SK-N-SH (cell line): ENCODE measurements at regions not wholly inside any gene's neighbourhood (a gene's known extent, or its start where the extent isn't known, plus 50 kb on each side); places are given as distances from the start of the nearest gene placed in this dataset.

Experiments
- CTCF ChIA-PET: fragments of 300-600, 350-600 bp; formaldehyde crosslinking; extraction: SDS; loops from one replicate; lab custom pipeline; 2021; lab: Yijun Ruan, JAX
- POLR2A ChIA-PET: fragments of 350-600 bp; sonication (Branson Sonifier 250); formaldehyde crosslinking; extraction: SDS; loops from one replicate; lab custom pipeline; 2020; ENCODE audit warnings: antibody characterized with exemption, inconsistent platforms; lab: Yijun Ruan, JAX
- DNase-seq: peaks from one replicate; pipeline ENCODE4 v3.0.0; 2012
- H2AFZ ChIP-seq: fragments of 200-600 bp; sonication (generic); 2 replicates; pipeline ENCODE4 v1.8.1; 2016; ENCODE audit warnings: antibody characterized with exemption, mild to moderate bottlenecking, low read depth
- H3F3A ChIP-seq: fragments of 200-600 bp; sonication (generic); replicated peaks from 2 replicates; pipeline ENCODE3; 2016; ENCODE audit warnings: antibody characterized with exemption, mild to moderate bottlenecking; ENCODE audit not compliant: insufficient read depth
- H3K27ac ChIP-seq, 2 experiments: fragments of 200-500 bp in 1 of 2; fragments of 200-600 bp in 1 of 2; sonication (Bioruptor generic) in 1 of 2; sonication (generic), shearing (Covaris generic) in 1 of 2; 2 replicates each; pipeline versions ENCODE4 v1.5.1 to v1.6.1; 2014 to 2016; ENCODE audit warnings: low read depth in 2 of 2, inconsistent platforms in 1 of 2, low read length in 1 of 2, mild to moderate bottlenecking in 1 of 2, mixed read lengths in 1 of 2
- H3K27me3 ChIP-seq: fragments of 200-600 bp; sonication (generic), shearing (Covaris generic); 2 replicates; pipeline ENCODE4 v1.6.1; 2016; ENCODE audit warnings: mixed run types; ENCODE audit not compliant: insufficient read depth
- H3K36me3 ChIP-seq, 2 experiments: fragments of 200-500 bp in 1 of 2; fragments of 200-600 bp in 1 of 2; sonication (Bioruptor generic) in 1 of 2; sonication (generic) in 1 of 2; replicated peaks in 1 of 2; 2 replicates each; pipeline versions ENCODE3 to v1.5.1; 2014 to 2016; ENCODE audit warnings: low read length in 1 of 2, mild to moderate bottlenecking in 1 of 2; ENCODE audit not compliant: insufficient read depth in 2 of 2, control insufficient read depth in 1 of 2
- H3K4me1 ChIP-seq, 2 experiments: fragments of 200-500 bp in 1 of 2; fragments of 200-600 bp in 1 of 2; sonication (Bioruptor generic) in 1 of 2; sonication (generic), shearing (Covaris generic) in 1 of 2; 2 replicates each; pipeline versions ENCODE4 v1.5.1 to v1.6.1; 2014 to 2016; ENCODE audit warnings: low read depth in 1 of 2, low read length in 1 of 2, mixed run types in 1 of 2; ENCODE audit not compliant: insufficient read depth in 2 of 2, control insufficient read depth in 1 of 2
- H3K4me2 ChIP-seq: fragments of 200-600 bp; sonication (generic), shearing (Covaris generic); 2 replicates; pipeline ENCODE4 v1.6.1; 2017; ENCODE audit warnings: mixed run types
- H3K4me3 ChIP-seq, 2 experiments: fragments of 200-500 bp in 1 of 2; fragments of 200-600 bp in 1 of 2; sonication (Bioruptor generic) in 1 of 2; sonication (generic), shearing (Covaris generic) in 1 of 2; 2 replicates each; pipeline versions ENCODE4 v1.5.1 to v1.8.1; 2014 to 2016; ENCODE audit warnings: low read depth in 2 of 2, inconsistent platforms in 1 of 2, low read length in 1 of 2, mild to moderate bottlenecking in 1 of 2, mixed read lengths in 1 of 2, moderate library complexity in 1 of 2
- H3K79me2 ChIP-seq: fragments of 200-600 bp; sonication (generic); 2 replicates; pipeline ENCODE4 v1.8.1; 2017; ENCODE audit warnings: mild to moderate bottlenecking; ENCODE audit not compliant: insufficient read depth
- H3K9ac ChIP-seq: fragments of 200-600 bp; sonication (generic); 2 replicates; pipeline ENCODE4 v1.6.1; 2017; ENCODE audit warnings: mixed run types
- H3K9me2 ChIP-seq: fragments of 200-600 bp; sonication (generic); 2 replicates; pipeline ENCODE4 v1.6.1; 2017; ENCODE audit warnings: mixed run types
- H3K9me3 ChIP-seq: fragments of 200-600 bp; sonication (generic); 2 replicates; pipeline ENCODE4 v1.6.1; 2017; ENCODE audit warnings: mixed run types, mild to moderate bottlenecking, moderate library complexity
- H4K20me1 ChIP-seq: fragments of 200-600 bp; sonication (generic); 2 replicates; pipeline ENCODE4 v1.6.1; 2017; ENCODE audit warnings: mild to moderate bottlenecking, mixed run types; ENCODE audit not compliant: insufficient read depth
- EP300 ChIP-seq, 2 experiments: IDR thresholded peaks; 2 replicates each; pipeline versions ENCODE4 v1.4.0 to v1.6.1; 2012; ENCODE audit warnings: borderline replicate concordance in 1 of 2, low read depth in 1 of 2, low read length in 1 of 2
- EZH2phosphoT487 ChIP-seq: fragments of 200-600 bp; sonication (generic); IDR thresholded peaks from 2 replicates; pipeline ENCODE4 v1.6.1; 2017; ENCODE audit warnings: low read depth, mixed run types, mild to moderate bottlenecking, antibody characterized with exemption, moderate library complexity, borderline replicate concordance
- GABPA ChIP-seq: IDR thresholded peaks from 2 replicates; pipeline ENCODE4 v1.4.0; 2012; ENCODE audit warnings: low read depth, mild to moderate bottlenecking
- IRF3 ChIP-seq: fragments of 150-350 bp; IDR thresholded peaks from 2 replicates; pipeline ENCODE4 v1.6.1; 2016; ENCODE audit warnings: mild to moderate bottlenecking, low read depth, low read length
- JUND ChIP-seq: IDR thresholded peaks from 2 replicates; pipeline ENCODE4 v1.4.0; 2012
- MAX ChIP-seq: IDR thresholded peaks from 2 replicates; pipeline ENCODE4 v1.4.0; 2012; ENCODE audit warnings: low read depth
- NFIC ChIP-seq: IDR thresholded peaks from 2 replicates; pipeline ENCODE4 v1.4.0; 2012; ENCODE audit warnings: borderline replicate concordance
- NRF1 ChIP-seq: IDR thresholded peaks from 2 replicates; pipeline ENCODE4 v1.6.1; 2012; ENCODE audit warnings: low read depth, mild to moderate bottlenecking, low read length
- PBX3 ChIP-seq: IDR thresholded peaks from 2 replicates; pipeline ENCODE4; 2012
- POLR2AphosphoS5 ChIP-seq: IDR thresholded peaks from 2 replicates; pipeline ENCODE4 v1.6.1; 2012; ENCODE audit warnings: low read depth, low read length
- REST ChIP-seq: IDR thresholded peaks from 2 replicates; pipeline ENCODE4 v1.6.1; 2012; ENCODE audit warnings: mild to moderate bottlenecking, low read depth, low read length, moderate library complexity
- SIN3A ChIP-seq: IDR thresholded peaks from 2 replicates; pipeline ENCODE4 v1.6.1; 2012; ENCODE audit warnings: low read depth, mild to moderate bottlenecking, low read length, moderate library complexity, borderline replicate concordance
- TCF12 ChIP-seq: IDR thresholded peaks from 2 replicates; pipeline ENCODE4 v1.4.0; 2012
- TEAD4 ChIP-seq: IDR thresholded peaks from 2 replicates; pipeline ENCODE4 v1.4.0; 2012; ENCODE audit warnings: mild to moderate bottlenecking, borderline replicate concordance; ENCODE audit not compliant: insufficient read depth
- WGBS: methylation state at CpG from one replicate; pipeline ENCODE4 v1.1.6; 2017; ENCODE audit warnings: low lambda C conversion rate; 5-methylcytosine and 5-hydroxymethylcytosine counted together
- TF ChIP-seq, protein P1 (sequence below): IDR thresholded peaks from 2 replicates; pipeline ENCODE4 v1.4.0; 2012; ENCODE audit warnings: low read depth, borderline replicate concordance
- TF ChIP-seq, protein P2 (sequence below): fragments of 150-350 bp; IDR thresholded peaks from 2 replicates; pipeline ENCODE4 v1.6.1; 2017; ENCODE audit warnings: antibody characterized with exemption, low read length, low read depth, borderline replicate concordance

- Histone ChIP-seq H3K27me3 (no peaks in the 10 kb centered on the region), H3K9me2 (no peaks in the 10 kb centered on the region), H3K27ac (no peak overlapping the region), H3K36me3 (no peaks in the 10 kb centered on the region), H3K4me3 (no peak overlapping the region), H3F3A (no peaks in the 10 kb centered on the region), H4K20me1 (no peaks in the 10 kb centered on the region), H3K4me2 (no peak overlapping the region), H3K9ac (no peak overlapping the region), H2AFZ (no peak overlapping the region), H3K79me2 (no peaks in the 10 kb centered on the region), H3K4me1 (no peaks in the 10 kb centered on the region), H3K9me3 (no peaks in the 10 kb centered on the region)
- ChIA-PET CTCF (no interaction called here), POLR2A (no interaction called here)
- TF ChIP-seq, protein P1, sequence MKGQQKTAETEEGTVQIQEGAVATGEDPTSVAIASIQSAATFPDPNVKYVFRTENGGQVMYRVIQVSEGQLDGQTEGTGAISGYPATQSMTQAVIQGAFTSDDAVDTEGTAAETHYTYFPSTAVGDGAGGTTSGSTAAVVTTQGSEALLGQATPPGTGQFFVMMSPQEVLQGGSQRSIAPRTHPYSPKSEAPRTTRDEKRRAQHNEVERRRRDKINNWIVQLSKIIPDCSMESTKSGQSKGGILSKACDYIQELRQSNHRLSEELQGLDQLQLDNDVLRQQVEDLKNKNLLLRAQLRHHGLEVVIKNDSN: no peak
- TF ChIP-seq JUND: no peak
- no peak for TF ChIP-seq NRF1
- TF ChIP-seq SIN3A: no peak
- TF ChIP-seq, protein P2, sequence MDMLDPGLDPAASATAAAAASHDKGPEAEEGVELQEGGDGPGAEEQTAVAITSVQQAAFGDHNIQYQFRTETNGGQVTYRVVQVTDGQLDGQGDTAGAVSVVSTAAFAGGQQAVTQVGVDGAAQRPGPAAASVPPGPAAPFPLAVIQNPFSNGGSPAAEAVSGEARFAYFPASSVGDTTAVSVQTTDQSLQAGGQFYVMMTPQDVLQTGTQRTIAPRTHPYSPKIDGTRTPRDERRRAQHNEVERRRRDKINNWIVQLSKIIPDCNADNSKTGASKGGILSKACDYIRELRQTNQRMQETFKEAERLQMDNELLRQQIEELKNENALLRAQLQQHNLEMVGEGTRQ: no peak
- TF ChIP-seq REST: no peak
- TF ChIP-seq GABPA: no peak
- TF ChIP-seq TEAD4: no peak
- TF ChIP-seq TCF12: no peak
- TF ChIP-seq EZH2phosphoT487: no peak
- DNase-seq: no peak
- 17% methylated on average over 7 of the region's 7 CpGs for WGBS
Observed at GRCh38 chr1:34617321-34618118, 137.3 kb upstream of the GJB5 start.

- TF ChIP-seq SIN3A: no peak
- no peak for TF ChIP-seq IRF3
- no peak for TF ChIP-seq EP300 (IDR thresholded peaks at IDR 0.05; ENCODE audit: borderline replicate concordance in 1 of 2, low read depth in 1 of 2, low read length in 1 of 2)
- no peak for TF ChIP-seq POLR2AphosphoS5
- TF ChIP-seq PBX3: no peak
- TF ChIP-seq NFIC: no peak
- TF ChIP-seq MAX: no peak
- no peaks in the 10 kb centered on the region for H3F3A ChIP-seq
- H3K9me3 ChIP-seq: no peaks in the 10 kb centered on the region
- no peaks in the 10 kb centered on the region for H3K4me1 ChIP-seq
- 11% methylated on average over 2 of the region's 3 CpGs for WGBS
- no peak overlapping the region for H3K27ac ChIP-seq
- H3K9ac ChIP-seq: no peak overlapping the region
- ChIA-PET POLR2A (no interaction called here), CTCF (interaction anchor here (1.1 kb wide), 1 partner anchor 17 kb away, joined by 4 read pairs; no protein-coding TSS in a partner anchor)
- H2AFZ ChIP-seq: no peak overlapping the region
- H3K36me3 ChIP-seq: no peaks in the 10 kb centered on the region
- no peak for DNase-seq
- H3K27me3 ChIP-seq: no peaks in the 10 kb centered on the region
- no peaks in the 10 kb centered on the region for H3K79me2 ChIP-seq
- no peaks in the 10 kb centered on the region for H3K9me2 ChIP-seq
- no peak overlapping the region for H3K4me2 ChIP-seq
- H4K20me1 ChIP-seq: no peaks in the 10 kb centered on the region
- H3K4me3 ChIP-seq: no peak overlapping the region
Observed at GRCh38 chr1:34618381-34618780, 136.5 kb upstream of the GJB5 start.
